Stimulated activated CD8-positive, alpha-beta memory T cell treated with anti-CD3 and anti-CD28 coated beads, Interleukin-7, amount 100 ng/mL, for 48 hours (primary cell): ENCODE measurements at regions not wholly inside any gene's neighbourhood (a gene's known extent, or its start where the extent isn't known, plus 50 kb on each side); places are given as distances from the start of the nearest gene placed in this dataset.
"Not testable (repeated sequence)": the region's sequence is repeated elsewhere in the genome, so short reads cannot be mapped to it uniquely, and the experiment has no call there.

Source experiments
- DNase-seq, 2 donors: peaks; one replicate each; pipeline ENCODE4 v3.0.0-alpha.2; 2020; ENCODE audit warnings: low read depth in 1 of 2; ENCODE audit errors: extremely low read depth in 1 of 2

DNA sequence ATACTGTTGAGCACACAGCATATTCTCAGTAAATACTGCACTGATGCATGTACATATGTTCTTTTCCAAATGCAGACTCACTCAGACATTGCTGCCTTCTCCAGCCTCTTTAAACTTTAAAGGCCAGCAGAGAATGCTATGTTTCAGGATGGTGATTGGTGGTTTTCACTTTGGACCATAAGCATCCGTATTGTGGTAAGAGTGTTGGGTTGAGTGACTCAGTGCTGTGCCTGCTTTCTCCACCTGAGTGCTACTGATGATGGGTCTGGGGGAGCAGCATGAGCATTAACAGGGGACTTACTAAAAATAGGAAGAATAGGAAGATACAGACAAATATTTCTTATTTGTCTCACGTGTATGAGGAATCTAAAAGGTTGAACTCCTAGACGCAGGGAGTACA, 56.3 kb upstream of the ZNF92 start:
- no peak for DNase-seq

DNA sequence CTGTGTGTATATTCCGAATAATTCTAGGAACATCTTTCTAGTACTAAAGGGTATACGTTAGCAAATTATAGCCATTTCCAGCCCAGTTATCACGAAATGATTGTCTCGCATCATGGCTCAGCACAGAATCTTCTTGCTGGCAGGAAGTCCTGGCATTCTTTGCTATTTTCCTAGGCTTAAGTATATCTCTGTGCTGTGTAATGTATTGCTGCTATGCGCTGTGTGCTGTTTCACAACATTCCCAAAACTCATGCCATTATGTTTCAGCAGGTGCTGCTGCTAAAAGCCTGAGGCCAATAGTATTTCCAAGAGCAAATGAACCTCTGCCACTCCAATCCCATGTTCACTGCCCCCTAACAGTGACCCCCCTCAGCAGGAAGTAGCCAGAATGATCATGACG, 62.9 kb upstream of the ZNF92 start:
- no peak for DNase-seq

DNA sequence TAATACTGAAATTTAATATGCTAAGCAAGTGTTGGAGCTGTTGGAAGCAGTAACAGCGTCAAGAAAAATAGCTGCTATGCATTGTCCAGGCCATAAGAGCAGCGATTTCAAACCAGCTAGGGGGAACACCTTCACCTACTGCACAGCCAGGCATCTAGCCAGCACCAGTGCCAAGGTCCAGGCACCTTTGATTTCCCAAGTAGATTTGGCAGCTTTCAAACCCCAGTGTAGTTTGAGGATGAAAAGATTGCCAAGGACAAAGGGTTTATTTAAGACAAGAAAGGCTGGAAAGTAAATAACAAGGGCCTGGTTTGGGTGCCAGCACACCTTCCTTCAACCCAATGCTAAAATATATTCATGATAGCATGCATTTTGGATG, 65.4 kb upstream of the ZNF92 start:
- DNase-seq, result no peak

DNA sequence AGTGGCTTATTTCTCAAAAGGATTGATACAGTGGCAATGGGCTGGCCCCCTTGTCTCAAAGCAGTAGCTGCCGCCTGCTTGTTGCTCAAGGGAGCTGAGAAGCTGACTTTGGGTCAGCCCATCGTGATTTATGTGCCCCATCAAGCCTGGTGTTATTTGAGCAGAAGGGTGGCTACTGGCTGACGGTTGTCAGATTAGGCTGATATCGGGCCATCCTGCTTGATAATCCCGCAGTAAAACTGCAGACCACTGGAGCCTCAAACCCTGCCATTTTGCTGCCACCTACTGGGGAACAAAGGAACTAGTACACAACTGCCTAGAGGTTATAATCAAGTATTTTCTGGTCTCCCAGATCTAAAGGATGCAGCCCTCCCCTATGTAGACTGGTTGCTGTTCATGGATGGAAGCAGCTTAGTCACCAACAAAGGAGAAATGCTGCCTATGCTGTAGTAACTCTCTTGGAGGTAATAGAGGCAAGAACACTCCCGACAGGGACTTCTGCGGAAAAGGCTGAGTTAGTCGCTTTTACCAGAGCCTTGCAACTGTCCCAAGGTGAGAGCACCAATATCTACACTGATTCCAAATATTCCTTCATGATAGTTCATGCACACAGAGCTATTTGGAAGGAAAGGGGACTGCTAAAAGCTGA, 65.9 kb upstream of the ZNF92 start:
- peak; percentile 3 to 5 for DNase-seq

DNA sequence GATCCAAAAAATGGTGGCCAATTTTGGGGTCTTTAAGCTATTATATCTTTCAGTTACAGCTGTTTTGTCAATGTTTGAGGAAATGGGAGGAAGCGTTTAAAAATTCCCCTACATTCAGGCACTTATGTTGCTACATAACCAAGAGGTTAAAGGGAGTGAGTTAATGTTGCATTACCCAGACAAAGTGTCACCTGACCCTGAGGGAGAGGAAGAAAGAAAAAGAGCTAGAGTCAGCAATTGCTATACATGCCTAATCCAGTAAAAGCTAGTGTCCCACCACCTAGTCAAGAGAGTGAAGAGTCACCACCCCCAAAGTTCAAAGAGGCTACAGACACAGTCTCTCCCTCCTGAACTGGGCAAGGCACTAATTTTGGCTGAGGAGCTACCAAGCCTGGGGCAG, 69.5 kb upstream of the ZNF92 start:
- no peak for DNase-seq

DNA sequence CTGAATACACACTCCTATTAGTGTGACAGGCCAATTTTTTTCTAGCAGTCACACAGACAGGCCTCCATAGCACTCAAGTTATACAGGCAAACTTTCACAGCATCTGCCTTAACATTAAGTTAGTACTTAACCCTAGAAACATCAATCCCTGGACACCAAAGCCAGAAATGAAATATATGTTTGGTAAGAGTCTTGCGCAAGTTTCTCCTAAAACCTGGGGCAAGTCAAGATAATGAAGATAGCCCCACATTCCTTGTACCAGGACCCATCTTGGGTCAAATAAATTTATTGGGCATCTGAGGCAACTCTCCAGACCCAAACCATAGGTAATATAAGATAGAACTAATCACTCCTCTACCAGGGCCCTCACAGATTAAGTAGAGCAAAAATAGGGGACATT, 70.8 kb upstream of the ZNF92 start:
- DNase-seq, result no peak

DNA sequence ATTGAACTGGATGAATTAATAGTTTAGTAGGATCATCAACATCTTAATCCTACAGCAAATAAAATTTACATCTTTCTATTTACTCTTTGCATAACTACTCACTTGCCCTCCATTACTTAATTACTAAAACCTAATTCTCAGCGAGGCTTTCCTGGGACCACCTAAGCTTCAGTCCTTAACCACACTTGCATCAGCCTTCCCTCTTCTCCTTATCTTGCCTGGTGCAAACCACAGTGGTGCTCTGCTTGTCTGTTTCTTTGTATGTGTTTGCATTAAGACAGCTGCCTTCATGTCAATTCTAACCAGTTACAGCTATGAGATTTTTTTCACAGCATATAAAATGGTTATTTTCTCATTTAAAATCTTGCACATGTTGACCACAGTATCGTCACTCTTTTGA, 72.6 kb upstream of the ZNF92 start:
- DNase-seq, result no peak

DNA sequence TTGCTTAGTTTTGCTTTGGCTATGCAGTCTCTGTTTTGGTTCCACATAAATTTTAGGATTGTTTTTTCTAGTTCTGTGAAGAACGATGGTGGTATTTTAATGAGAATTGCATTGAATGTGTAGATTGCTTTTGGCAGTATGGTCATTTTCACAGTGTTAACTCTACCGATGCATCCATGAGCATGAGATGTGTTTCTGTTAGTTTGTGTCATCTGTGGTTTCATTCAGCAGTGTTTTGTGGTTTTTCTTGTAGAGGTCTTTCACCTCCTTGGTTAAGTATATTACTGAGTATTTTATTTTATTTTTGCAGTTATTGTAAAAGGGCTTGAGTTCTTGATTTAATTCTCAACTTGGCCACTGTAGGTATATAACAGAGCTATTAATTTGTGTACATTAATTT, 78.2 kb upstream of the ZNF92 start:
- DNase-seq, result no peak

DNA sequence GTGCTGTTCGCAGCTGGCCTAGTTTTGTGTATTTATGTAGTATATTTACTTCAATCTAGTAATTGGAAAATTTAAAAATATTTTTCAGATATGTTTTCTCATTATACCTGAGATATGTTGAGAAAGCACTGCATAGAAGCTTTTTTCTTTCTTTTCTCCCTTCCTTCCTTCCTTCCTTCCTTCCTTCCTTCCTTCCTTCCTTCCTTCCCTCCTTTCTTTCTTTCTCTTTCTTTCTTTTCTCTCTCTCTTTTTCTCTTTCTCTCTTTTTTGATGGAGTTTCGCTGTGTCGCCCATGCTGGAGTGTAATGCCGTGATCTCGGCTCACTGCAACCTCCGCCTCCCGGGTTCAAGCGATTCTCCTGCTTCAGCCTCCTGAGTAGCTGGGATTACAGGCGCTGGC, 83.3 kb upstream of the ZNF92 start:
- DNase-seq, result not testable (repeated sequence)

DNA sequence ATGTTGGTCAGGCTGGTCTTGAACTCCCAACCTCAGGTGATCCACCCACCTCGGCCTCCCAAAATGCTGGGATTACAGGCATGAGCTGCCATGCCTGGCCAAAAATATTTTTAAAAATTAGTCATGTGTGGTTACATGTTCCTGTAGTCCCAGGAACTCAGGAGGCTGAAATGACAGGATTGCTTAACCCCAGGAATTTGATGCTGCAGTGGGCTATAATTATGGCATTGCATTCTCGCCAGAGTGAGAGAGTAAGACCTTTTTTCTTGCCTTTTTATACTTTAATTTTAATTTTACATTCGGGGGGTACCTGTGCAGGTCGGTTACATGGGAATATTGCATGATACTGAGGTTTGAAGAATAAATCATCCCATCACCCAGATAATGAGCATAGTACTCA, 86.6 kb upstream of the ZNF92 start:
- DNase-seq, result no peak

DNA sequence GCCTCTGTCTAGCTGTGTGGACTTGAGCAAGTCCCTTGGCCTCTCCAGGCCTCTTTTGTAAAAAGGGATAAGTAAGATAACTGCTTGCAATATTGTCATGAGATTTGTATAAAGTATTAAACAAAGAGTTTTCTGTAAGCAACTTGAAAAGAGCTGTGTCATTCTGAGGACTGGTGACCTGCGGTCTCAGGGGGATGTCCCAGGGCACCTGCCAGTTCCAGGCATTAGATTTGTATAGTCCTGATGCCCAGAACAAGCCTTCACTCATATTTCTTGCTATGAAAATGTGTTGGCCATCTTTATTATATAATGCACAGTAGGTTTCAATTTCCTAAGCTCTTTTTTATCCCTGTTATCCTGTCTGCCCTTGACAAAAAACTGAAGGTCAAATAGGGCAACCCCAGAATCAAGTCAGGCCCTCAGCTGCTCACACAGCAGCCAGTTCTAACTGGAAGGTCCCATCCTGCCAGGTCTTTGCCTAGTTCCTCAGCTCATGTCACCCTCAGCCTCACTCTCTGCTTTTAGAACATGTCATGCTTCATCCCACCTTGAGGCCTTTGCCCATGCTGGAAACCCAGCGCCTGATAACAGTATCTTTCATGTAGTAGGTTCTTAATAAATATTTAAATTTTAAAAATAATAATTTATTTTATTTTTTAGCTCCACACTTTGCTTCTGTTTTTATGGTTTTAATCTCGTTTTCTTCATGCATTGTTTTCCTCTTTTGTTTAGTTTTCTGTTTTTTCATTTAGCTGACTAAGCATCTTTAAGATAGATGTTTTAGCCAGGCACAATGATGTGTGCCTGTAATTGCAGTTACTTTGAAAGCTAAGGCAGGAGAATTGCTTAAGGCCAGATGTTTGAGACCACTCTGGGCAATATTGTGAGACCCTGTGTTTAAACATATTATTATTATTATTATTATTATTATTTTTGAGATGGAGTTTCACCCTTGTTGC, 87.5 kb upstream of the ZNF92 start:
- no peak for DNase-seq

DNA sequence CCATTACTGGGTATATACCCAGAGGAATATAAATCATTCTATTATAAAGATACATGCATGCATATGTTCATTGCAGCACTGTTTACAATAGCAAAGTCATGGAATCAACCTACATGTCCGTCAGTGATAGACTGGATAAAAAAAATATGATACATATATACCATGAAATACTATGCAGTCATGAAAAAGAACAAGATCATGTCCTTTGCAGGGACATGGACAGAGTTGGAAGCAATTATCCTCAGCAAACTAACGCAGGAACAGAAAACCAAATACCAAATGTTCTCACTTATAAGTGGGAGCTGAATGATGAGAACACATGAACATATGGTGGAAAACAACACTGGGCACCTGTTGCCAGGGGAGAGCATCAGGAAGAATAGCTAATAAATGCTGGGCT, 88.4 kb upstream of the ZNF92 start:
- not testable (repeated sequence) for DNase-seq

DNA sequence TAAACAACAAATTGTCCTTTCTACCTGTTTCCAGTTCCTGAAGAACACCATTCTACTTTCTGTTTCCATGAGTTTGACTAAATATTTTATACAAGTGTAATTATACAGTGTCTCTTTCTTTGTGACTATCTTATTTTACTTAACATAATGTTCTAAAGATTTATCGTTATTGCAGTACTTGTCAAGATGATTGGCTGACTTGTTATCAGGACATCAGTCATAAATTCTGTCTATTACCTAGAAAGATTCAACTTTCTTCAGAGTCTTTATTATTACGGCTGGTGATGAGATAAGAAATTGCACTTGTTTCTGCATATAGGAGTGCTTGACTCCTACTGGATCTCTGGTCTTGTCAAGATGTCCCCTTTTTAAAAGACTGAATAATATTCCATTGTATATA, 93.9 kb upstream of the ZNF92 start:
- no peak for DNase-seq

DNA sequence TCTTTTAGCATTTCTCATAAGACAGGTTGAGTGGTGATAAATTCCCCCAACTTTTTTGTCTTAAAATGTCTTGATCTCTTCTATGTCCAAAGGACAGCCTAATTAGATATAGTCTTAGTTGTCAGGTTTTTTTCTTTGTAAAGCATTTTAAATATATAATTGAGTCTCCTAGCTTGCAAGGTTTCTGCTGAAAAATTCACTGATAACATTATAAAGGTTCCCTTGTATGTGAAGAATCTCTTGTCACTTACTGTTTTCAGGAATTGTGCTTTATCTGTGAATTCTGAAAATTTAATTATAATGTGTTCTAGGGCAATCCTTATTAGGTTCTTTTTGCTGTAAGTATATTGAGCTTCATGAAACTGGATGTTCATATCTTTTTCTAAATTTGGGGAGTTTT, 96.8 kb upstream of the ZNF92 start:
- DNase-seq, result no peak

DNA sequence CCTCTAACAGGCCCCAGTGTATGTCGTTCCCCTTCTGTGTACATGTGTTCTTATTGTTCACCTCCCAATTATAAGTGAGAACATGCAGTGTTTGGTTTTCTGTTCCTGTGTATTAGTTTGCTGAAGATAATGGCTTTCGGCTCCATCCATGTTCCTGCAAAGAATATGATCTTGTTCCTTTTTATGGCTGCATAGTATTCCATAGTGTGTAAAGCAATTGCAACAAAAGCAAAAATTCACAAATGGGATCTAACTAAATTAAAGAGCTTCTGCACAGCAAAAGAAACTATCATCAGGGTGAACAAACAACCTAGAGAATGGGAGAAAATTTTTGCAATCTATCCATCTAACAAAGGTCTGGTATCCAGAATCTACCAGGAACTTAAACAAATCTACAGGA, 102.2 kb upstream of the ZNF92 start:
- DNase-seq, result not testable (repeated sequence)

DNA sequence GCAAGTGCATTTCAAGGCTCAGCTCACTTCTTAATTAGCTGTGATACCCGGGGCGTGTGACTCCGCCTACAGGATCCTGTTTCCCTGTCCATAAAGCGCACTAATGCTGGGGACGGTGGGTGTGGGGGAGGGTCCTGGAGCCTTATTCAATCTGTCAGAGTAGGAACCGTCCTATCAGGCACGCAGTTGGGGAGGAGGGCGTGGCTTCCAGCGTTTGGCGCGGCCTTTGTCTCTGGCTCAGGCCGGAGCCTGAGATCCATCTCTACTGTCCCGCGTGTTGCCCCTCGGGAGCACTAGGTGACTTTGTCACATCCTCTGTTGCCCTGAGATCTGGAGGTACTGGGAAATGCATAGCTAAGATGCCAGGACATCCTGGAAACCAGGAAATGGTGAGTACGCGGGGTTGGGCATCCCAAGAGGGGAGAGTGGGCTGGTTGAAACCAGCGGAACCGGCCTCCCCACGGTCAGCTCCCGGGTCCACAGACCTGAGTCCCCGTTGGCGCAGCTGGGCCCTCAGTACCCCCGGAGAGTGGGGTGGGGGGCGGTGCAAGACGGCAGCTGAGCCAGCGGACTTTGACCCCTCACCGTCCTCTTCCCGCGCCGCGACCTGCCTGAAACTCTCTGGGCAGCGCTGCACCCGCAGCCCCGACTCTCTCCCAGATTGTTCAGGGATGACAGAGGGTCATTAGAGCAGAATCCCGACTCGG, 104.4 kb upstream of the ZNF92 start:
- peak; percentile 39 to 55 for DNase-seq

DNA sequence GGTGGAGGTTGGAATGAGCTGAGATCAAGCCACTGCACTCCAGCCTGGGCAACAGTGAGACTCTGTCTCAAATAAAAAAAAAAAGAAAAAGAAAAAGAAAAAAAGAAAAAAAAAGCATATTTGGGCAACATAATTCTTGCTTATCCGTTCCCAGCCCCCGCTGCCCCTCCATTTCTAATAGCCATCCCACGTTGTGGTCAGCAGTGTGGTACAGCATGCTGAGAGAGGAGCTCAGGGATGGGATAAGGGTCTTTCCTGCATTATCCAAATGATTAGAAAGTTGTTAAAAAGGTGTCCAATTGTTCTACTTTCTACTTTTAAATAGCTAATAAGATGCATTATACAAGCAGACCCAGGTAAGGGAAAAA, 104.9 kb upstream of the ZNF92 start:
- no peak for DNase-seq

DNA sequence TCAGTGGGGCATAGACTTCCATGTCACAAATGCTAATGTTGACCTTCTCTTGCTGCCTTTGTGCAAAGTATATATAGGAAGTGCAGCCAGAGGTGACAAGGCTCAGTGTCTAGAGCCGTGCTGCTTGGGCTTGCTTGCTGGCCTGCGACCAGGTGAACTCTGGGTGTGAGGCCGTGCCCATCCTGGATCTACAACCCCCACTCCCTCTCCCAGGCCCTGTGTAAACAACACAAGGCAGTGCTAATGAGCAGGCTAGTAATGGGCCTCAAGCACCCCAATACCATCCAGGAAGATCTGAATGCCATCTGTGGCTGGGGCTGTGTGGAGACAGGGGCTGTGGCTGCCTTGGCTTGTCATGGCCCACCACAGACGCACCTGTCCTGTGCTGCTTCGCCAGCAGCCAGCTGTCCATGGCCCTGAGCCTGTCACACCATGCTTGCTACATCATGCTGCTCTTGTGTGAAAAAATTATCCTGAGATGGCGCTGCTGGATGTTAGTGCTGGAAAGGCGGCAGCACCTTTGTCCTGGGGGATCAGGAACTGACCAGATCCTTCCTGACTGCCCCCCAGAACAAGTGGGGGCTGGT, 107.6 kb upstream of the ZNF92 start:
- no peak for DNase-seq

DNA sequence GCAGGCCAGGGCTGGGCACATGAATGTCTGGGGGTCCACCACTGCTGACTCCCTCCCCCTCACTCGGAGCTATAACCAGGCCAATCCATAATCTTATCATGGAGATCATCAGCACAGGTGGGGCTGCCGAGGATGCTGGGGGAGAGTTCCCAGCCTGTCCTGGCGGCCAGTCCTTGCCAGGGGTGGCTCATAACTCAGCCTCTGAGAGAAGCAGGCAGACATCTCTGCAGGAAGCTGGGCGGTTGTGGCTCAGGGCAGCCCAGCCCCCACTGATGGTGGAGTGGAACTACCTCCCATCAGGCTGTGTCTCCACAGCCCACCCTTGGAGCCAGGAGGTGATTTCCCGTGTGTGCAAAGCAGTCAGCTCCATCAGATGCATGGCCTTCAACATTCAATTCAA, 109.4 kb upstream of the ZNF92 start:
- no peak for DNase-seq

DNA sequence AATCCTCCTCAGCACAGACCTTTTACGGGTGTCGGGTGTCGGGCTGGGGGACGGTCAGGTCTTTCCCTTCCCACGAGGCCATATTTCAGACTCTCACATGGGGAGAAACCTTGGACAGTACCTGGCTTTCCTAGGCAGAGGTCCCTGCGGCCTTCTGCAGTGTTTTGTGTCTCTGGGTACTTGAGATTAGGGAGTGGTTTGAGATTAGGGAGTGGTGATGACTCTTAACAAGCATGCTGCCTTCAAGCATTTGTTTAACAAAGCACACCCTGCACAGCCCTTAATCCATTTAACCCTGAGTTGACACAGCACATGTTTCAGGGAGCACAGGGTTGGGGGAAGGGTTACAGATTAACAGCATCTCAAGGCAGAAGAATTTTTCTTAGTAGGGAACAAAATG, 113.0 kb upstream of the ZNF92 start:
- not testable (repeated sequence) for DNase-seq

DNA sequence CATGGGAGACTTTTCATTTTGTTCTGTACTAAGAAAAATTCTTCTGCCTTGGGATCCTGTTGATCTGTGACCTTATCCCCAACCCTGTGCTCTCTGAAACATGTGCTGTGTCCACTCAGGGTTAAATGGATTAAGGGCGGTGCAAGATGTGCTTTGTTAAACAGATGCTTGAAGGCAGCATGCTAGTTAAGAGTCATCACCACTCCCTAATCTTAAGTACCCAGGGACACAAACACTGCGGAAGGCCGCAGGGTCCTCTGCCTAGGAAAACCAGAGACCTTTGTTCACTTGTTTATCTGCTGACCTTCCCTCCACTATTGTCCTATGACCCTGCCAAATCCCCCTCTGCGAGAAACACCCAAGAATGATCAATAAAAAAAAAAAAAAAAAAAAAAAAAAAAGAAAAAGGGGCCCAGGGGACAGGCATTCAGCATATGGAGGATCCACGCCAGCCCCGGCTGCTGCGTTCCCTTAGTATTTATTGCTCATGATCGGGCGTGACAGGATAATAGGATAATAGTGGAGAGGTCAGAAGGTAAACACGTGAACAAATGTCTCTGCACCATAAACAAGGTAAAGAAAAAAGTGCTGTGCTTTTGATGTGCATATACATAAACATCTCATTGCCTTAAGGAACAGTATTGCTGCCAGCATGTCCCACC, 113.7 kb upstream of the ZNF92 start:
- DNase-seq, result not testable (repeated sequence)
